ENCODE measurements at regions not wholly inside any gene's neighbourhood (a gene's known extent, or its start where the extent isn't known, plus 50 kb on each side); places are given as distances from the start of the nearest gene placed in this dataset.

GRCh38 chr12:115194448-115194847 lies 510.5 kb upstream of the TBX3 start:
- TF ChIP-seq CTCF (IDR thresholded peaks at IDR 0.05): no peak
- no peak for TF ChIP-seq POLR2A (IDR thresholded peaks at IDR 0.05)

Data from thyroid gland (tissue), 4 donors.